ENCODE measurements at regions not wholly inside any gene's neighbourhood (a gene's known extent, or its start where the extent isn't known, plus 50 kb on each side); places are given as distances from the start of the nearest gene placed in this dataset.

DNA sequence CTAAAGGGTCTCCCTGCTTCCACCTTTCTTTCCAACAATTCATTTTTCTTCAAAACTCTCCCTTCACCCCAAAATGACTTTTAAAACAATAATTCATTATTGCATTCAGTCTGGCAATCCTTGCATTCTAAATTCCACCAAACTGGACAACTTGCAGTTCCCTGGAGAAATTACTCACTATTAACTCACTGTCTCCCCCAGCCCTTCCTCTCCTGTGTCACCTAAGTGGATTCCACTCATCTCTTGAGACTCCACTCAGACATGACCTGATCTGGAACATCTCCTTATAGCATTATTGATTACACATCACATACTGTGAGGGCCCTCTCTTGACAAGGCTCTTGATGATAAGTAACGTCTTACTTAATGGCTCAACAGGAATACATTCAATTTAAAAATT is 257.1 kb downstream of the BRINP2 start:
- Histone ChIP-seq H3K4me1 (replicated peaks in 1 of 2) (no peaks in the 10 kb centered on the region), H3K9me3 (replicated peaks in 1 of 3) (no peaks in the 10 kb centered on the region), H3K4me3 (no peak overlapping the region), H3K27ac (no peak overlapping the region), H3K36me3 (replicated peaks in 1 of 2) (no peaks in the 10 kb centered on the region), H3K27me3 (no peaks in the 10 kb centered on the region)
- no peak for DNase-seq
- TF ChIP-seq, protein P1, sequence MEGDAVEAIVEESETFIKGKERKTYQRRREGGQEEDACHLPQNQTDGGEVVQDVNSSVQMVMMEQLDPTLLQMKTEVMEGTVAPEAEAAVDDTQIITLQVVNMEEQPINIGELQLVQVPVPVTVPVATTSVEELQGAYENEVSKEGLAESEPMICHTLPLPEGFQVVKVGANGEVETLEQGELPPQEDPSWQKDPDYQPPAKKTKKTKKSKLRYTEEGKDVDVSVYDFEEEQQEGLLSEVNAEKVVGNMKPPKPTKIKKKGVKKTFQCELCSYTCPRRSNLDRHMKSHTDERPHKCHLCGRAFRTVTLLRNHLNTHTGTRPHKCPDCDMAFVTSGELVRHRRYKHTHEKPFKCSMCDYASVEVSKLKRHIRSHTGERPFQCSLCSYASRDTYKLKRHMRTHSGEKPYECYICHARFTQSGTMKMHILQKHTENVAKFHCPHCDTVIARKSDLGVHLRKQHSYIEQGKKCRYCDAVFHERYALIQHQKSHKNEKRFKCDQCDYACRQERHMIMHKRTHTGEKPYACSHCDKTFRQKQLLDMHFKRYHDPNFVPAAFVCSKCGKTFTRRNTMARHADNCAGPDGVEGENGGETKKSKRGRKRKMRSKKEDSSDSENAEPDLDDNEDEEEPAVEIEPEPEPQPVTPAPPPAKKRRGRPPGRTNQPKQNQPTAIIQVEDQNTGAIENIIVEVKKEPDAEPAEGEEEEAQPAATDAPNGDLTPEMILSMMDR (IDR thresholded peaks at IDR 0.05): no peak
- TF ChIP-seq POLR2A (IDR thresholded peaks at IDR 0.05): no peak
- intact Hi-C loops (cut with DNase I): no loop called here
- 76 to 90% (median 81%) methylated on average over 1 of the region's 1 CpG for WGBS, 4 donors

DNA sequence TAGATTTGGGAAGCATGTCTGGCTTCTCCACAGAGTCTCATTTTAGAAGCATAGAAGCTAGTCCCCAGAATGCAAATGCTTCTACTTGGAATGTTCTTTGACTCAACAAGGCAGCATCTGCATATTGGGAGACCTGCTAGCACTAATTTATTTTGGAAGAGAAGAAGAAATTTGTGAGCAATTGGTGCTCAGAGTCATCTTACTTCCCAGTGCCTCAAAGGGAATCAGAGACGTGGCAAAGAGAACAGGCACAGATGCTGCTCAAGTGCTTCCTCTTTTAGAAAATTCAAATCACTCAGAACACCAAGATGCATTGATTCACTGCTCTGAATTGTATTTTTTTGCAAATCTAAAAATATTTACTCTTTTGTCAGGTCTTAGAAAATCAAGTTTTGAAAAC is 255.7 kb downstream of the BRINP2 start:
- H3K4me3 ChIP-seq: no peak overlapping the region
- no peaks in the 10 kb centered on the region for H3K27me3 ChIP-seq
- no peaks in the 10 kb centered on the region for H3K4me1 ChIP-seq (replicated peaks in 1 of 2)
- H3K36me3 ChIP-seq (replicated peaks in 1 of 2): no peaks in the 10 kb centered on the region
- intact Hi-C loops (cut with DNase I): no loop called here
- WGBS, 4 donors: 43 to 64% (median 48%) methylated on average over 1 of the region's 1 CpG
- H3K9me3 ChIP-seq (replicated peaks in 1 of 3): no peaks in the 10 kb centered on the region
- TF ChIP-seq POLR2A (IDR thresholded peaks at IDR 0.05): no peak
- TF ChIP-seq, protein P1 (IDR thresholded peaks at IDR 0.05): no peak
- no peak overlapping the region for H3K27ac ChIP-seq
- no peak for DNase-seq

- Histone ChIP-seq H3K4me3 (no peak overlapping the region), H3K36me3 (replicated peaks in 1 of 2) (no peaks in the 10 kb centered on the region), H3K27me3 (no peaks in the 10 kb centered on the region), H3K27ac (no peak overlapping the region), H3K4me1 (replicated peaks in 1 of 2) (no peaks in the 10 kb centered on the region), H3K9me3 (replicated peaks in 1 of 3) (no peaks in the 10 kb centered on the region)
- no peak for TF ChIP-seq POLR2A (IDR thresholded peaks at IDR 0.05)
- TF ChIP-seq, protein P1 (IDR thresholded peaks at IDR 0.05): no peak
- intact Hi-C loops (cut with DNase I): no loop called here
- no peak for DNase-seq
- WGBS, 4 donors: 68 to 97% (median 92%) methylated on average over 8 of the region's 8 CpGs
Measured at GRCh38 chr1:177425199-177425598, 254.4 kb downstream of the BRINP2 start.

DNA sequence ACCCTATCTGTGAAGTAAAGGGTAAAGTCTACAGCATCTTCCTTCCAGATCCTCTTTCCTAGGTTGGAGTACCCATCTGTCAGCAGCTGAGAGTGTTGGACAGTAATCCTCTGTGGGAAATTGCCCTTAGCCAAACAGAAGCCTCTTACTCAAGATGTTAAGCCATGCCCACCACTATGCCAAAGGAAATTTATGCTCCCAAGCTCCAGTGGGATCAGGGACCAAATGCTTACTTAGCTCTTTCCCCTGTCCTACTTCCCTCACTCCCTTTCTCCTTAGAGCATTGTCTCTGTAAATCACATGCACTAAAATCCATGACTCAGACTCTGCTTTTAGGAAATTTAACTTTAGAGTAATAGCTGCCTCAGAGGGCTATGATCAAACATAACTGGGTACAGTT is 254.0 kb downstream of the BRINP2 start:
- Histone ChIP-seq H3K27ac (no peak overlapping the region), H3K9me3 (replicated peaks in 1 of 3) (no peaks in the 10 kb centered on the region), H3K27me3 (no peaks in the 10 kb centered on the region), H3K4me3 (no peak overlapping the region), H3K36me3 (replicated peaks in 1 of 2) (no peaks in the 10 kb centered on the region), H3K4me1 (replicated peaks in 1 of 2) (no peaks in the 10 kb centered on the region)
- DNase-seq: no peak
- intact Hi-C loops (cut with DNase I): no loop called here
- TF ChIP-seq POLR2A (IDR thresholded peaks at IDR 0.05): no peak
- TF ChIP-seq, protein P1 (IDR thresholded peaks at IDR 0.05): no peak

Measured in adrenal gland (tissue), 9 donors.